ENCODE measurements at regions not wholly inside any gene's neighbourhood (a gene's known extent, or its start where the extent isn't known, plus 50 kb on each side); places are given as distances from the start of the nearest gene placed in this dataset.

GRCh38 chr3:68666429-68667136 lies 265.8 kb downstream of the TAFA4 start:
- 30% methylated on average over 4 of the region's 4 CpGs for WGBS (ENCODE audit: low lambda C conversion rate)
- no peak overlapping the region for H3K4me2 ChIP-seq
- H3K4me1 ChIP-seq (ENCODE audit: control insufficient read depth in 1 of 2, insufficient read depth in 2 of 2, low read depth in 1 of 2, low read length in 1 of 2) = no peaks in the 10 kb centered on the region
- no peaks in the 10 kb centered on the region for H3K27me3 ChIP-seq (ENCODE audit: insufficient read depth)
- H3K79me2 ChIP-seq (ENCODE audit: insufficient read depth) = no peaks in the 10 kb centered on the region
- ChIA-PET POLR2A (no interaction called here), CTCF (interaction anchor here (0.7 kb wide), 1 partner anchor 227 kb away, joined by 3 read pairs; no protein-coding TSS in a partner anchor)
- no peaks in the 10 kb centered on the region for H3K36me3 ChIP-seq (replicated peaks in 1 of 2; ENCODE audit: control insufficient read depth in 1 of 2, insufficient read depth in 2 of 2, low read length in 1 of 2)
- no peak overlapping the region for H2AFZ ChIP-seq (ENCODE audit: low read depth)
- H3K4me3 ChIP-seq (ENCODE audit: low read depth in 2 of 2, low read length in 1 of 2) = no peak overlapping the region
- H4K20me1 ChIP-seq (ENCODE audit: insufficient read depth) = no peaks in the 10 kb centered on the region
- H3K9ac ChIP-seq = no peak overlapping the region
- no peaks in the 10 kb centered on the region for H3K9me2 ChIP-seq
- TF ChIP-seq POLR2AphosphoS5 (IDR thresholded peaks at IDR 0.05; ENCODE audit: low read depth, low read length) = no peak
- TF ChIP-seq REST (IDR thresholded peaks at IDR 0.05; ENCODE audit: low read depth, low read length) = no peak
- no peak for TF ChIP-seq FOXJ3 (CRISPR knock-in tag; IDR thresholded peaks at IDR 0.05)
- TF ChIP-seq PBX3 (IDR thresholded peaks at IDR 0.05) = no peak
- TF ChIP-seq MEF2A (IDR thresholded peaks at IDR 0.05; ENCODE audit: borderline replicate concordance, low read depth) = no peak
- TF ChIP-seq USF1 (IDR thresholded peaks at IDR 0.05; ENCODE audit: borderline replicate concordance, low read depth) = no peak
- TF ChIP-seq GABPA (IDR thresholded peaks at IDR 0.05; ENCODE audit: low read depth) = no peak
- TF ChIP-seq TCF12 (IDR thresholded peaks at IDR 0.05) = no peak
- no peak for TF ChIP-seq RCOR1 (IDR thresholded peaks at IDR 0.05; ENCODE audit: low read length)
- no peak for TF ChIP-seq MXI1 (IDR thresholded peaks at IDR 0.05; ENCODE audit: low read depth, low read length)
- TF ChIP-seq NFIC (IDR thresholded peaks at IDR 0.05; ENCODE audit: borderline replicate concordance) = no peak
- no peak for TF ChIP-seq SIN3A (IDR thresholded peaks at IDR 0.05; ENCODE audit: borderline replicate concordance, low read depth, low read length)
- TF ChIP-seq FOXM1 (IDR thresholded peaks at IDR 0.05; ENCODE audit: low read depth) = no peak
- H3K9me3 ChIP-seq = no peaks in the 10 kb centered on the region
- H3F3A ChIP-seq (replicated peaks; ENCODE audit: insufficient read depth) = no peaks in the 10 kb centered on the region
- DNase-seq = no peak
- no peak overlapping the region for H3K27ac ChIP-seq (ENCODE audit: low read depth in 2 of 2, low read length in 1 of 2)
